CD14-positive monocyte (primary cell): ENCODE measurements at regions not wholly inside any gene's neighbourhood (a gene's known extent, or its start where the extent isn't known, plus 50 kb on each side); places are given as distances from the start of the nearest gene placed in this dataset.

Experiments used
- DNase-seq, 3 donors: peaks; one replicate each; pipeline ENCODE4 v3.0.0-alpha.2; 2011 to 2022
- H2AFZ ChIP-seq: 2 replicates; pipeline ENCODE4 v1.6.0; 2012; ENCODE audit warnings: mild to moderate bottlenecking, low read depth, low read length, inconsistent platforms; ENCODE audit not compliant: insufficient read depth, poor library complexity, severe bottlenecking
- H3K27ac ChIP-seq, 2 donors: 1 replicate in 1 of 2; 2 replicates in 1 of 2; pipeline ENCODE4 v1.5.1; 2012 to 2013; ENCODE audit warnings: low read length in 2 of 2, control low read depth in 1 of 2, inconsistent platforms in 1 of 2, low read depth in 1 of 2, mild to moderate bottlenecking in 1 of 2
- H3K27me3 ChIP-seq, 2 donors: one replicate each; pipeline versions ENCODE4 v1.6.0 to v1.6.1; 2011 to 2013; ENCODE audit warnings: low read length in 2 of 2; ENCODE audit not compliant: control insufficient read depth in 2 of 2, insufficient read depth in 2 of 2
- H3K36me3 ChIP-seq, 2 donors: replicated peaks in 1 of 2; 1 replicate in 1 of 2; 2 replicates in 1 of 2; pipeline versions ENCODE4 v1.5.1 to v1.6.1; 2012 to 2013; ENCODE audit warnings: low read length in 2 of 2, control low read depth in 1 of 2, inconsistent platforms in 1 of 2, mild to moderate bottlenecking in 1 of 2; ENCODE audit not compliant: insufficient read depth in 2 of 2, control insufficient read depth in 1 of 2
- H3K4me1 ChIP-seq, 2 donors: 1 replicate in 1 of 2; 2 replicates in 1 of 2; pipeline versions ENCODE4 v1.5.1 to v1.6.1; 2012 to 2013; ENCODE audit warnings: low read length in 2 of 2, control low read depth in 1 of 2, inconsistent platforms in 1 of 2, mild to moderate bottlenecking in 1 of 2, moderate library complexity in 1 of 2; ENCODE audit not compliant: insufficient read depth in 2 of 2, control insufficient read depth in 1 of 2
- H3K4me2 ChIP-seq: replicated peaks from 2 replicates; pipeline ENCODE3; 2012; ENCODE audit warnings: low read length, moderate library complexity, mild to moderate bottlenecking; ENCODE audit not compliant: poor library complexity, severe bottlenecking; ENCODE audit errors: extremely low read depth
- H3K4me3 ChIP-seq, 3 experiments: fragments of 200-600 bp in 1 of 3; sonication (generic) in 1 of 3; replicated peaks in 1 of 3; 1 replicate in 2 of 3; 2 replicates in 1 of 3; pipeline ENCODE4 v1.5.1; 2011 to 2013; ENCODE audit warnings: low read length in 3 of 3, mild to moderate bottlenecking in 3 of 3, control low read depth in 2 of 3, low read depth in 2 of 3, inconsistent platforms in 1 of 3, moderate library complexity in 1 of 3
- H3K79me2 ChIP-seq: 2 replicates; pipeline ENCODE4 v1.6.0; 2012; ENCODE audit warnings: mild to moderate bottlenecking, control low read depth, inconsistent platforms, low read length, moderate library complexity; ENCODE audit not compliant: insufficient read depth
- H3K9ac ChIP-seq: 2 replicates; pipeline ENCODE4 v1.6.0; 2017; ENCODE audit warnings: low read length, mild to moderate bottlenecking; ENCODE audit not compliant: insufficient read depth, poor library complexity, severe bottlenecking
- H3K9me3 ChIP-seq, 2 donors: replicated peaks in 1 of 2; 1 replicate in 1 of 2; 2 replicates in 1 of 2; pipeline versions ENCODE4 v1.5.1 to v1.6.1; 2012 to 2013; ENCODE audit warnings: low read length in 2 of 2, control low read depth in 1 of 2; ENCODE audit not compliant: control insufficient read depth in 1 of 2, insufficient read depth in 1 of 2
- H4K20me1 ChIP-seq: 2 replicates; pipeline ENCODE4 v1.6.0; 2012; ENCODE audit warnings: mild to moderate bottlenecking, low read length, control low read depth, moderate library complexity; ENCODE audit not compliant: insufficient read depth
- H3K27ac Mint-ChIP-seq, 7 donors: one replicate each; pipeline ENCODE4 v1.8.0; 2020; ENCODE audit warnings: mild to moderate bottlenecking in 7 of 7, mixed read lengths in 7 of 7, moderate library complexity in 6 of 7, inconsistent platforms in 2 of 7
- H3K27me3 Mint-ChIP-seq, 3 donors: one replicate each; pipeline ENCODE4 v1.8.0; 2021 to 2022; ENCODE audit warnings: low read depth in 3 of 3, mild to moderate bottlenecking in 3 of 3, mixed read lengths in 3 of 3, moderate library complexity in 3 of 3, inconsistent platforms in 1 of 3
- H3K36me3 Mint-ChIP-seq, 2 donors: one replicate each; pipeline ENCODE4 v1.8.0; 2020; ENCODE audit warnings: mixed read lengths in 2 of 2, inconsistent platforms in 1 of 2, mild to moderate bottlenecking in 1 of 2
- H3K4me1 Mint-ChIP-seq: one replicate; pipeline ENCODE4 v1.8.0; 2020; ENCODE audit warnings: mild to moderate bottlenecking, mixed read lengths
- H3K4me3 Mint-ChIP-seq, 2 donors: one replicate each; pipeline ENCODE4 v1.8.0; 2020; ENCODE audit warnings: mild to moderate bottlenecking in 2 of 2, mixed read lengths in 2 of 2, moderate library complexity in 1 of 2
- H3K9me3 Mint-ChIP-seq, 7 donors: one replicate each; pipeline ENCODE4 v1.8.0; 2020 to 2022; ENCODE audit warnings: mixed read lengths in 7 of 7, mild to moderate bottlenecking in 6 of 7, moderate library complexity in 6 of 7, inconsistent platforms in 2 of 7
- CTCF ChIP-seq: fragments of 200-600 bp; IDR thresholded peaks from one replicate; pipeline ENCODE4 v1.8.0; 2022; ENCODE audit warnings: antibody characterized with exemption, mild to moderate bottlenecking
- WGBS: methylation state at CpG from one replicate; pipeline ENCODE4 v1.1.5; 2013; ENCODE audit warnings: missing lambda C conversion rate; ENCODE audit not compliant: insufficient coverage; 5-methylcytosine and 5-hydroxymethylcytosine counted together
- intact Hi-C, 2 donors: fragments of 100-400 bp; cut with micrococcal nuclease; formaldehyde crosslinking; loops; one replicate each; pipeline versions ENCODE4 v1.15.0 to v1.15.1; 2023

- H4K20me1 ChIP-seq, result no peaks in the 10 kb centered on the region
- no peaks in the 10 kb centered on the region for H3K4me1 Mint-ChIP-seq
Measured at GRCh38 chr15:96960711-96961480, 630.4 kb downstream of the NR2F2 start.

GRCh38 chr15:96966554-96966953 is 636.1 kb downstream of the NR2F2 start:
- H3K36me3 ChIP-seq, result no peaks in the 10 kb centered on the region
- H3K27me3 Mint-ChIP-seq, result peaks cover 0 to 2% (median 0%) of the 10 kb centered on the region in 3 donors
- no peak overlapping the region for H3K4me2 ChIP-seq
- H3K36me3 Mint-ChIP-seq, result no peaks in the 10 kb centered on the region
- H2AFZ ChIP-seq, result no peak overlapping the region
- H3K79me2 ChIP-seq, result no peaks in the 10 kb centered on the region
- H3K9me3 ChIP-seq, result peaks cover 4 to 6% of the 10 kb centered on the region in 2 donors
- no CpG with 5 or more reads among the region's 3 CpGs for WGBS
- intact Hi-C loops, result no loop called here
- no peak overlapping the region for H3K9ac ChIP-seq
- H3K4me1 Mint-ChIP-seq, result no peaks in the 10 kb centered on the region
- no peaks in the 10 kb centered on the region for H4K20me1 ChIP-seq
- no peak overlapping the region for H3K27ac ChIP-seq
- no peak overlapping the region for H3K4me3 ChIP-seq
- peaks cover 0 to 38% (median 9%) of the 10 kb centered on the region in 7 donors for H3K9me3 Mint-ChIP-seq
- H3K27me3 ChIP-seq, result no peaks in the 10 kb centered on the region
- no peak for DNase-seq
- no peaks in the 10 kb centered on the region for H3K4me1 ChIP-seq
- no peak overlapping the region for H3K27ac Mint-ChIP-seq
- peak overlapping the region in 1 of 2 donors; percentile 35 for H3K4me3 Mint-ChIP-seq
- no peak for TF ChIP-seq CTCF

More at GRCh38 chr15:96960711-96961480, 630.4 kb downstream of the NR2F2 start:
- H3K36me3 Mint-ChIP-seq, result no peaks in the 10 kb centered on the region
- H2AFZ ChIP-seq, result no peak overlapping the region
- H3K4me2 ChIP-seq, result no peak overlapping the region
- no peaks in the 10 kb centered on the region for H3K4me1 ChIP-seq
- H3K36me3 ChIP-seq, result no peaks in the 10 kb centered on the region
- H3K27me3 Mint-ChIP-seq, result no peaks in the 10 kb centered on the region
- H3K27me3 ChIP-seq, result no peaks in the 10 kb centered on the region
- no peak overlapping the region for H3K9ac ChIP-seq
- H3K4me3 ChIP-seq, result no peak overlapping the region
- H3K9me3 ChIP-seq, result peaks cover 0 to 6% of the 10 kb centered on the region in 2 donors
- H3K4me3 Mint-ChIP-seq, result no peak overlapping the region
- no peak for TF ChIP-seq CTCF
- peaks cover 2 to 20% (median 5%) of the 10 kb centered on the region in 7 donors for H3K9me3 Mint-ChIP-seq
- H3K27ac Mint-ChIP-seq, result no peak overlapping the region
- no peaks in the 10 kb centered on the region for H3K79me2 ChIP-seq
- no peak overlapping the region for H3K27ac ChIP-seq
- WGBS, result no CpG with 5 or more reads among the region's 4 CpGs
- no peak for DNase-seq
- intact Hi-C loops, result no loop called here
